SKM-1 (cell line): ENCODE measurements at regions not wholly inside any gene's neighbourhood (a gene's known extent, or its start where the extent isn't known, plus 50 kb on each side); places are given as distances from the start of the nearest gene placed in this dataset.

ENCODE experiments used
- DNase-seq: peaks from one replicate; lab custom pipeline; 2025; ENCODE audit not compliant: unreplicated experiment; lab: John Stamatoyannopoulos, UW

GRCh38 chr7:45347804-45348203, 190.2 kb downstream of the RAMP3 start:
- DNase-seq = no peak

GRCh38 chr7:45349090-45349489, 191.5 kb downstream of the RAMP3 start:
- no peak for DNase-seq

GRCh38 chr7:45350896-45351295, 193.3 kb downstream of the RAMP3 start:
- no peak for DNase-seq

- DNase-seq = no peak
Measured at GRCh38 chr7:45358287-45358686, 200.7 kb downstream of the RAMP3 start.

- DNase-seq = no peak
Measured at GRCh38 chr7:45359250-45359649, 201.7 kb downstream of the RAMP3 start.

GRCh38 chr7:45359776-45360175, 202.2 kb downstream of the RAMP3 start:
- no peak for DNase-seq

- DNase-seq = no peak
Measured at GRCh38 chr7:45363669-45364068, 206.1 kb downstream of the RAMP3 start.

GRCh38 chr7:45365341-45365740, 207.8 kb downstream of the RAMP3 start:
- DNase-seq = no peak

GRCh38 chr7:45366475-45366874, 207.7 kb upstream of the ADCY1 start:
- no peak for DNase-seq

GRCh38 chr7:45367026-45367425, 207.1 kb upstream of the ADCY1 start:
- no peak for DNase-seq

- DNase-seq = no peak
Measured at GRCh38 chr7:45368129-45368807, 205.9 kb upstream of the ADCY1 start.

- DNase-seq = no peak
Measured at GRCh38 chr7:45384499-45384898, 189.7 kb upstream of the ADCY1 start.

GRCh38 chr7:45387837-45388236, 186.3 kb upstream of the ADCY1 start:
- no peak for DNase-seq

GRCh38 chr7:45389073-45389872, 184.9 kb upstream of the ADCY1 start:
- no peak for DNase-seq

GRCh38 chr7:45390180-45390579, 184.0 kb upstream of the ADCY1 start:
- DNase-seq = no peak

GRCh38 chr7:45390731-45391130, 183.4 kb upstream of the ADCY1 start:
- no peak for DNase-seq

- no peak for DNase-seq
Measured at GRCh38 chr7:45391618-45392451, 182.3 kb upstream of the ADCY1 start.

GRCh38 chr7:45394117-45394708, 180.0 kb upstream of the ADCY1 start:
- DNase-seq = no peak

GRCh38 chr7:45399069-45399468, 175.1 kb upstream of the ADCY1 start:
- no peak for DNase-seq

GRCh38 chr7:45400680-45401079, 173.5 kb upstream of the ADCY1 start:
- no peak for DNase-seq

GRCh38 chr7:45401155-45401554, 173.0 kb upstream of the ADCY1 start:
- DNase-seq = no peak
